ENCODE measurements at regions not wholly inside any gene's neighbourhood (a gene's known extent, or its start where the extent isn't known, plus 50 kb on each side); places are given as distances from the start of the nearest gene placed in this dataset.

GRCh38 chr4:95610061-95610569, 61.3 kb upstream of the UNC5C start:
- ChIA-PET POLR2A (no interaction called here), CTCF (no interaction called here)
- TF ChIP-seq JUN (IDR thresholded peaks at IDR 0.05; ENCODE audit: borderline replicate concordance, insufficient read depth, insufficient read length, low read depth) (no peak), POLR2AphosphoS5 (IDR thresholded peaks at IDR 0.05; ENCODE audit: insufficient read depth, low read depth, low read length) (no peak), FOS (IDR thresholded peaks at IDR 0.05; ENCODE audit: borderline replicate concordance, insufficient read depth, low read length) (no peak), EZH2 (IDR thresholded peaks at IDR 0.05; ENCODE audit: borderline replicate concordance, low read depth, low read length, severe bottlenecking) (no peak), MYC (IDR thresholded peaks at IDR 0.05; ENCODE audit: low read depth, low read length) (no peak), CTCF (IDR thresholded peaks at IDR 0.05; ENCODE audit: extremely low read depth in 1 of 2, insufficient read depth in 1 of 2, low read depth in 1 of 2, low read length in 2 of 2) (no peak), GATA2 (IDR thresholded peaks at IDR 0.05; ENCODE audit: insufficient read depth, insufficient read length, low read depth, low read length) (no peak), MAX (IDR thresholded peaks at IDR 0.05; ENCODE audit: insufficient read depth, insufficient read length) (no peak), POLR2A (IDR thresholded peaks at IDR 0.05; ENCODE audit: low read depth, low read length) (no peak)
- no peak overlapping the region for H3K9ac ChIP-seq (replicated peaks; ENCODE audit: extremely low read depth, insufficient read depth, low read length)
- no peaks in the 10 kb centered on the region for H3K27me3 ChIP-seq (ENCODE audit: control insufficient read depth in 2 of 2, insufficient read depth in 2 of 2, low read length in 2 of 2)
- H3K4me3 ChIP-seq (replicated peaks in 1 of 3; ENCODE audit: insufficient read depth in 1 of 3, low read depth in 1 of 3, low read length in 3 of 3), result no peak overlapping the region
- H4K20me1 ChIP-seq (replicated peaks; ENCODE audit: control insufficient read depth, extremely low read depth, insufficient read depth, low read length), result no peaks in the 10 kb centered on the region
- no peak overlapping the region for H3K27ac ChIP-seq (ENCODE audit: insufficient read depth, low read depth, low read length)
- no peaks in the 10 kb centered on the region for H3K79me2 ChIP-seq (ENCODE audit: control insufficient read depth, insufficient read depth, low read length)
- no TSS peak for BruUV-seq (replicated peaks)
- dilution Hi-C loops (cut with MboI; ENCODE audit: extremely low pct_ligation_motif_present, low sequenced_read_pairs) (no loop called here), intact Hi-C loops (cut with micrococcal nuclease) (no loop called here)
- FAIRE-seq, result no peak
- no peaks in the 10 kb centered on the region for H3K4me1 ChIP-seq (ENCODE audit: control insufficient read depth, extremely low read depth, insufficient read depth, low read length)
- H3K4me2 ChIP-seq (ENCODE audit: insufficient read depth, low read length), result no peak overlapping the region
- H2AFZ ChIP-seq (ENCODE audit: low read depth, low read length), result no peak overlapping the region
- no peaks in the 10 kb centered on the region for H3K36me3 ChIP-seq (ENCODE audit: control insufficient read depth in 2 of 2, extremely low read depth in 1 of 2, insufficient read depth in 2 of 2, low read length in 2 of 2)
- no peak for DNase-seq (ENCODE audit: low read depth, low spot score)
- no peaks in the 10 kb centered on the region for H3K9me1 ChIP-seq (replicated peaks; ENCODE audit: control insufficient read depth, extremely low read depth, insufficient read depth, low read length)
- no peaks in the 10 kb centered on the region for H3K9me3 ChIP-seq (replicated peaks; ENCODE audit: control insufficient read depth, insufficient read depth, low read length)

All from endothelial cell of umbilical vein (primary cell).